ENCODE measurements at regions not wholly inside any gene's neighbourhood (a gene's known extent, or its start where the extent isn't known, plus 50 kb on each side); places are given as distances from the start of the nearest gene placed in this dataset.
"Not testable (repeated sequence)": the region's sequence is repeated elsewhere in the genome, so short reads cannot be mapped to it uniquely, and the experiment has no call there.

DNA sequence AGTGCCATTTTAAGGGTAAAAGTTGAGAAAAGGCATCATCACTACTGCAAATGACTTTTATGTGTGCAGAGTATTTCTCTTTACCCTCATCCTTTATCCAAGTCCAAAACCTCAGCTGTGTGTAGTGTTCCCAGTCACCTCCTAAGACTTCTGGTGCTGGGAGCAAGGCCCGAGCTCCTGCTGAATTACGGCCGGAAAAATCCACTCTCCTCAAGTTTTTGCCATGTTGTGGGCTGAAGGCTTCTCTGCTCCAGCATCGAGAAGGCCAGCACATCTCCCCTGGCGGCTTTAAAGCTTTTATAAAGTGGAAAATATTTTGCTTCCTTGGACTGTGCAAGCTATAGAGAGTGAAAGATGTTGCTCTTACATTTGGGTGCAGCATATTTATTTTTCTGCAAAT is 153.2 kb upstream of the THBS2 start:
- DNase-seq: no peak

GRCh38 chr6:169406034-169406433 is 152.4 kb upstream of the THBS2 start:
- DNase-seq: no peak

DNA sequence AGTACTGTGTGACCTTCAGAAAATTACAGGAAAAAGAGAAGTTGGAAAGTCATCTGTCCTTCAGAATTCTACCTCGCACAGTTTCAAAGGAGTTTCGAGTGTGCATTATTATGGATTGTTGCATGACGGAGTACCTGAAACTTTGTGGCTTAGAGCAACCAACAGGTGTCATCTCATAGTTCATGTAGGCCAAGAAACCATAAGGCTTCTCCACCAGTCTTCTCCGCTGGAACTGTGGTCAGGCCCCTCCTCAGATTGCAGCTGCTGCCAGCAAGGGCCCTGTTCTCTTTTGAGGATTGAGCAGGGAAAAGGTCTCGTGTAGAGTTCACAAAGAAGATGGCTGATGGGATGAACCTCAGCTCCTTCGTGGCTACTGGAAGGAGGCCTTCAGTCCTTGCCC is 151.2 kb upstream of the THBS2 start:
- no peak for DNase-seq

GRCh38 chr6:169398342-169399105 is 144.9 kb upstream of the THBS2 start:
- no peak for DNase-seq

DNA sequence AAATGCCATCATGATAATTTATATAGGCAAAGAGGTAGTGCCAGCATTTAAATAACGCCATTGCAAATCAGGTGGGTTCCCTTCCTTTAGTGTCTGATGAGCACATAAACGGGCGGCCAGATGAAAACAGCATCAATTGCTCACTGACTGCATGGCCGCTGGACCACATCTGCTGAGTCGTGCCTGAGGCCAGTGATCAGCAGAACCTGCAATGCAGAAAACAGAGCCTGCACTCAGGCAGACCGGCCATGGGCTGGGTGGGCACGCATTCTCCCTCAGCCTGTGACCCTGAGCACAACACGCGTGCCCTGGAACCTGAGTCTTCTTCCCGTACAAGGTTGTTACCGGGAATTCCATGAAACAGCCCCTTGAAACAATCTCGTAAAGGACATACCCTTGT is 144.0 kb upstream of the THBS2 start:
- DNase-seq: no peak

DNA sequence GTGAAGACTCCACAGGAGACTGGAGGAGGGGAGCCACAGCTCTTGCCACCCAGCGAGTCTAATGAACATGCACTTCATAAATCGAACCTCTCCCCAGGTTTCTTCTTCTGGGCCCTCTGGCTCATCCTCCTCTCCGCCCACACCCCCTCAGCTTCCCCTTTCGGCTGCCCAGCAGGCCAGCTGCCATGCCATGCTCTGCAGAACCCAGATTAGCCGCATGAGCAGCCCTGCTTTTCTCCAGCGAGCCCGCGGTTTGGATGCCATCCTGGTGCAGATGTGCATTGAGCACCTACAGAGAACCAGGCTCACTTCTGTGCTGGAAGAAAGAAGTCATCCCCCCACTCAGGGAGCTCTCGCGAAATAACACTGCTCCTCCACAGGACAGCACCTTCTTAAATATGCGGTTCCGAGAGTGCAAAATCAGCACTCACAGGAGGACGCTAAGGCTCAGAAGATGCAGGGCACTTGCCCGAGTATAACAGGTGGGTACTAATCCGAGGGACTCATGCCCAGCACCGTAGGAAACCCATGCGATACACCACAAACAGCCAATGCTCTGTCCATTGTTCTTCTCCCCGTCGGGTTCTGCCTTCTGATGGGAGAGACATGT is 143.0 kb upstream of the THBS2 start:
- DNase-seq: no peak

DNA sequence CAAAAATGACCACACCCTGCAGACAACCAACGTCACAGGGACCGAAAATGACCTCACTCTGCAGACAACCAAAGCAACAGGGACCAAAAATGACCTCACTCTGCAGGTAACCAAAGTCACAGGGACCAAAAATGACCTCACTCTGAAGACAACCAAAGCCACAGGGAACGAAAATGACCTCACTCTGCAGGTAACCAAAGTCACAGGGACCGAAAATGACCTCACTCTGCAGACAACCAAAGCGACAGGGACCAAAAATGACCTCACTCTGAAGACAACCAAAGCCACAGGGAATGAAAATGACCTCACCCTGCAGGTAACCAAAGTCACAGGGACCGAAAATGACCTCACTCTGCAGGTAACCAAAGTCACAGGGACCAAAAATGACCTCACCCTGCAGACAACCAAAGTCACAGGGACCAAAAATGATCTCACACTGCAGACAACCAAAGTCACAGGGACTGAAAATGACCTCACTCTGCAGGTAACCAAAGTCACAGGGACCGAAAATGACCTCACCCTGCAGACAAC is 142.4 kb upstream of the THBS2 start:
- DNase-seq: not testable (repeated sequence)

DNA sequence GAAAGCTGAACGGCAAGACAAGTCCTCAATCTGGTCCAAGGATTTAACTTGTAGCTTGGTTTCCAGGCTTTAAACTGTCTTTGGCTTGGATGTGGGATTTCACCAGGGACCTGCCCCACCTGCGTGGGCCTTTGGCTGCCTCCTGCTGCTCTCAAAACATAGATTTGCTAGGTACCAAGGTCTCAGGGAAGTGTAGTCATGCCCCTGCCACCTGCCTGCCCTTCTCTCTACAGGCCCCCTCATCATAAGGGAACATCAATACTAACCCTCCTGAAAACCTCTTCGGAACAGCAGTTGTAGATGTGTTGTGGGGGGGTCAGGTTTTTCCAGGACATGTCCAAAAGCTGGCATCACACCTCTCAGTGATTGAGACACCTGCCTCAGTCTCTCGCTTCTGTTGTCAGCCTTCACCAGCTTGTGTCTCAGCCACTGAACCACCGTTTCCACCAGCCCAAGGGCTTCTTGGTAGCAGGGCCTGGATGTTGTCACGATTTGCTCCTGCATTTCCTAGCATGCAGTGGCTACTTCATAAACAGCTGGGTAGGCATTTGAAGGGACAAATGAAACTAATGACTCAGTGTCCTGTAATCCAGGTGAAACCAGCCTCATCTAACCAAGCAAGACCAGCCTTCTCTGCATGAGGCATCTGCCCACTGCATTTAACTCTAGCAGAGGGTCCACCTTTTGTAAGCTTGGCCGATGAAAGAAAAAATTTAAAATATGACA is 141.6 kb upstream of the THBS2 start:
- no peak for DNase-seq

DNA sequence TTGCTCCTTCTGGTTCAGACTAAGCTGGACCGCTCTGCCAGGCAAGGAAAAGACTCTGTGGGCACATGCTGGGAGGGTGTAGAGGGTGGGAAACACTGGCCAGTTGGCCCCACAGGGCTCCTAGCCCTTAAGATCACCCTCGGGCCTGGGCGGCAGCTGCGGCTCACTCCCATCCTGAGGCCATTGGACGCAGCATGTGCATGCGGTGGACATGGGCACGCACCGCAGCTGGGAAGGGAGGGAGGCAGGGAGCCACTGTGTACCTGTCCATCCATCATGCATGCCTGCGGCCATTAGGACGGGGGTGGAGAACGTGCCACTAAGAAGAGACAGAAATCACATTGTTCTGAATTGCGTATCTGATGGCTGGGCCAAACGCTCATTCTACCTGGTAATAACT is 140.1 kb upstream of the THBS2 start:
- DNase-seq: no peak

DNA sequence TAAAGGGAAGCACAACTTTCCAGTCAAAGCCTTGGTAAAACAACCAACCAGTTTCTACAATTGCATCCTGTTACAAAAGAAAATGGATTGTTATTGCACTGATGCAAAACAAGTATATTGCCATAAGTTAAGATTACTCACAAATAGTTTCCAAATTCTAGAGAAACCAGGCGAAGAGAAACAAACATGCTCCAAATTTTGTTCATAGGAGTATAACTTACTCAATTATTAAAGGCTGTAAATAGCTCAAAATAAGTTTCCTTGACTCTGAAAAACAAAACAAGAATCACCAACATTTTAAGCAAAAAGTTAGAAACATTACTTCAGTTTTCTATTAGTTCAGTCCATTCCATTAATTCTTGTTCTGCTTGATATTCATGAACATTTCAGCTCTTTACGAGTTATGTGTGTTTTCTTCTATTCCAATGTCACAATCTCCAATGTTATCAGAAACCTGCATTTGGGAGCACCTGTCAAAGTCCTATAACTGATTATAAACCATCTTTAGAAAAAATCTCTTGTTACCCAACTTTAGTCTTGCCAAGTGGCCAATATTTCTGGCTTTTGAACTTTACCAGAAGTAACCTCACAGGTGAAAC is 137.9 kb upstream of the THBS2 start:
- DNase-seq: no peak

DNA sequence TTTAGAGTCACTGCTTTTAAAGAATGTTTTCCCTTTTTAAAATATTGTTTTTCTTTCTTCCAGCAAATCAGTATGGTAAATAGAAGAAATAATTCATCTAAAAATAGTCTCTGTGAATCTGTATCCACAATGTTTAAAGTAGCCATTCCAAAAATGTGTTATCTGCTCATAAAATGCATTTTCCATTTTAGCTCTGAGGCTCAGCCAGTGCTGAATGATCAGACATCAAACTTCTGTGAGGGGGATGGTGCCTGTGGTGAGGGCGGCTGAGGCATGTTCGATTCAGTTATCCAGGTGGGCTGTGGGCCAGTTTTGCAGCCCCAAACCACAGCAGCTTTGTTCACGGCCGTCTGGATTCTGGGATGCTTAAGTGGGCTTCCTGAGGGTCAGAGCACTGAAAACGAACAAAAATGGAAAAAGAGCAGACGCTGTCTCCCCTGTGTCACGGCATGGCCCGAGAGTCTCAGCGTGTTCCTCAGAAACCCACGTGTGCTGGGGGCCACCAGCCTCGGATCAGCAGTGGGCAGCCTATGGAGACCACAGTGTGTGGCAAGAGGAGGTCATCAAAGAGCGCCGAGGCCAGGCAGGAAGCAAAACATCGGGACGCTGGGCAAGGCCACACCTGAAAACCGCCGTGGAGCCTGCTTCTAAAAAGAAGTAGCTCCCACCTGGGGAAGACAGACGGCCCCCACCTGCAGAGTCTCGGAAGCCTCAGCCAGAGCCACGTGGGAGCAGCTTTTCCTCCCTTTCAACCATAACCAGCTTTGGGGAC is 134.9 kb upstream of the THBS2 start:
- DNase-seq: no peak

GRCh38 chr6:169387809-169388383 is 134.2 kb upstream of the THBS2 start:
- DNase-seq: no peak

DNA sequence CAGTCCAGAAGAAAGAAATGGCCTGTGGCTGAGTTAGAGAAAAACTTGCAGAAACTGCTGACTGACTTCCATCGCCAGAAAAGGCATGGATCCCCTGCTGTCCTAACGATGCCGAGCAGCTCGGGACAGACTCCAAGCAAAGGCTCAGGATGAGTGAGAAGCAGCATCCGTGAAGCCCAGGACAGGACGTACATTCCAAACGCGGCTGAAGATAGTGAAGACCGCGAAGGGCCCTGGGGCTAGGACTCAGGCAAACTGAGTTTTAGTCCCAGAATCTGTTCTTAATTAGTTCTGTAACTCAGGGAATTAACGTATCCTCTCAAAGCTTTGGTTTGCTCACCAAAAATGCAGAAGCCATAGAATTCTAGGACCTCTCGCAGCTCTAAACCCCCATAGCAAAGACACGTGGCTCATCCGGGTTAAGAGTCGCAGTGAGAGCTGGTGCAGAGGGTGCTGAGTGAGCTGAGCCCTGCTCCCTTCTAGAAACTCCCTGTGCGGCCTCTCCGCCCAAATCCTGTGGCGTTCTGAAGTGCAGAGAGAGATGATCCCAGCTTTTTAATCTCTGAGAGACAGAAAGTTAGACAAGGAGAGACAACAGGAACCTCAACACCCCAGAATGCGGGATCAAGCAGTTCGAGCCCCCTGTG is 132.9 kb upstream of the THBS2 start:
- no peak for DNase-seq

DNA sequence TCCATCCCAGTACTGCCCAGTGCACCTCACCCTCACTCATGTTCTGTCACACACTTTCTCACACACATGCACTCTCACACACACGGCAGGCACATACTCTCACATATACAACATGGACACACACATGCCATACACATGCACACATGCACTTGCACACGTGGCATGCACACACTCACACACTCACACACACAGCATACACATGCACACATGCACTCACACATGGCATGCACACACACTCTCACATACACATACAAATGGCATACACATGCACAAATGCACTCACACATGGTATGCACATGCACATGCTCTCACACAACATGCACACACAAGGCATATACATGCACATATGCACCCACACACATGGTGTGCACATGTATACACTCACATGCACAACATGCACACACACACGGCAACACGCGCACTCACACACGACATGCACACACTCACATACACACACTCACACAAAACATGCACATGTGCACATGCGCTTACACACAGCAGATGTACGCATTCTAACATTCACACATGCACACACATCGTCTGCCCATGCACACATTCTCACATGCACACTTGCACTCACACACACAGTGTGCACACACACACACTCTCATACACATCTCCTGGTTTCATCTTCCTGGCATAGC is 131.7 kb upstream of the THBS2 start:
- DNase-seq: no peak

DNA sequence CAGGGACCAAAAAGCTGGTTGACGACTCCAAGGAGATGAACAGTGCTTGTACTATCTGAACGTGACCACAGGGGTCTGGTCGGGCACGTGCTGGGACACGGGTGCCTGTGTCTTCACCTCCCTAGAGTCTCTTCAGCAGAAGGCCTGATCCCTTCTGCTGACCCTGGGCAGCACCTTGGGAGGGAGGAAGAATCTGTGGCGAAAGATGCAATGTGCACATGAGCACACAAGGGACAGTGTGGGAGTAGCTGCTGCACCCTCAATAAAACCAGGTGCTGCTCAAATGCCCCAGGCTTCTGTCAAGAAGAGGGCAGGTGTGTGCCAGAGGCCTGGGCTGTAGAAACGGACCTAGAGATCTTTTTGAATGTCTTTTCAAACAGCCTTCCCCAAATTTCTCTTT is 130.6 kb upstream of the THBS2 start:
- DNase-seq: no peak

DNA sequence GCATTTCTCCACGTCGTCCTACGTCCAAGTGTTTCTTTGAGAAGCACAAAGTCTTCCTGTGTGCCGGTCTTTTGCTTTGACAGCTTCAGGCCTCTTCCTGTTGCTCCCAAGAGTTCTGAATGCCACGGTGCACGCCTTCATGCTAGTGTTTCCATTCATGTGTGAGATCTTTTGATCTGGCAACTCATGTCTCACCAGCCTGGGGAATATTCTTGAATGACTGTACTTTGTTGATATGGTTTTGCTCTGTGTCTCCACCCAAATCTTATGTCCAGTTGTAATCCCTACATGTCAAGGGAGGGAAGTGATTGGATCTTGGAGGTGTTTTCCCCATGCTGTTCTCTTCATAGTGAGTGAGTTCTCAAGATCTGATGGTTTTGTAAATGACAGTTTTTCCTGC is 129.6 kb upstream of the THBS2 start:
- no peak for DNase-seq

- DNase-seq: no peak
Measured at GRCh38 chr6:169382735-169383134, 129.1 kb upstream of the THBS2 start.

GRCh38 chr6:169381988-169382387 is 128.3 kb upstream of the THBS2 start:
- DNase-seq: no peak

DNA sequence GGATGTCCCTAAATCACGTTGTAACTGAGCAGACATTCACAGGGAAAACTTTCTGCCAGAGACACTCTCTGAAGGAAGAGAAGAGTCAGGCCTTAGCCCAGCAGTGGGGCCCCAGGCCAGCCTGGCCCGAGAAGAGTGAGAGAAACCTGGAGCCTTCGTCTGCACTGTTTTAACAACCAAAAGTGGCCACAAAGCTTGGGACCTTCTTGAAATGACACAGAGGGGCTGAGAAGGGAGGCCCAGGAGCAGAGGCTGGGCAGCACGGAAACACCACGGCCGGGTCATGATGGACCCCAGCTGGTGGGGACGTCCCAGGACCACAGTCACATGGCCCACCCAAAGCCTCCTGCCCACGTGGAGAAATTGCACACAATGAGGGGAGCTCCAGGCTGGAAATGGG is 126.8 kb upstream of the THBS2 start:
- no peak for DNase-seq

DNA sequence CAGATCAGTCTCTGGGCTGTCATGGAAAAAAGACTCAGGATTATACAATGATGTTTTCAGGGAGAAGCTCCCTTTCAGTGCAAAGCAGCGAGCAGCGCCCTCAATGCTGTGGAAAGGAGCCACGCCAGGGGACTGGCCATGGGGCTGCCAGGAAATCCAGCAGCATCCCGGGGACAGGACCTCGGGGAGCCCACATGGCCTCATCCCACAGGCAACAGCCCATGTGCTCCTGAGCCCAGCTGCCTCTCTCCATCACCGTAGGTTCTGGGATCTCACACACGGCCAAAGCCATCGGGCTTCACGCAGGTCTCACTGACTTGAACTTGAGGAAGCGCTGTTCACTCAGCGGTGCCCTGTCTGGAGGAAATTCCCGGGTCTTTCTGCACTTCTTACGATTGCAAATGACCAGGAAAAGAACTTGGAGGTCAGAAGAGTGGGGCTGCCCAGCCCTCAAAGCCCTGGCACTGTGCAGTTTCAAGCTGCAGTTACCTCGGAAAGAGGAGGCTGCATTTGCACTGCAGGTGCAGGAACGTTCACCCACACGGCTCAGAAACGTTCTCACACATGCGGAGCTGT is 125.9 kb upstream of the THBS2 start:
- no peak for DNase-seq

All from activated T-cell treated with anti-CD3 and anti-CD28 coated beads, Interleukin-2, amount 50 U/mL, for 48 hours (primary cell).